Loucy (cell line): ENCODE measurements at regions not wholly inside any gene's neighbourhood (a gene's known extent, or its start where the extent isn't known, plus 50 kb on each side); places are given as distances from the start of the nearest gene placed in this dataset.

Experiments used
- H2AFZ ChIP-seq: fragments of 200-600 bp; sonication (generic); 2 replicates; pipeline ENCODE4 v1.6.0; 2016; ENCODE audit warnings: antibody characterized with exemption, mild to moderate bottlenecking, low read length, moderate library complexity
- H3F3A ChIP-seq: fragments of 200-600 bp; 2 replicates; pipeline ENCODE4 v1.6.0; 2016; ENCODE audit warnings: antibody characterized with exemption, low read depth, mild to moderate bottlenecking
- H3K27me3 ChIP-seq: fragments of 200-600 bp; sonication (generic); 2 replicates; pipeline ENCODE4 v1.6.1; 2014; ENCODE audit warnings: low read length, mild to moderate bottlenecking; ENCODE audit not compliant: insufficient read depth, poor library complexity, severe bottlenecking
- H3K36me3 ChIP-seq: fragments of 200-600 bp; sonication (generic); 2 replicates; pipeline ENCODE4 v1.6.1; 2016; ENCODE audit warnings: low read length; ENCODE audit not compliant: insufficient read depth
- H3K4me1 ChIP-seq: fragments of 200-600 bp; sonication (generic); 2 replicates; pipeline ENCODE4 v1.5.1; 2014; ENCODE audit warnings: low read length, mild to moderate bottlenecking; ENCODE audit not compliant: insufficient read depth, poor library complexity, severe bottlenecking
- H3K4me2 ChIP-seq: fragments of 200-600 bp; sonication (generic); 2 replicates; pipeline ENCODE4 v1.6.0; 2014; ENCODE audit warnings: antibody characterized with exemption, low read length, low read depth, mild to moderate bottlenecking; ENCODE audit not compliant: poor library complexity, severe bottlenecking
- H3K4me3 ChIP-seq: fragments of 200-600 bp; sonication (generic); 2 replicates; pipeline ENCODE4 v1.5.1; 2014; ENCODE audit warnings: low read length, mild to moderate bottlenecking, mixed read lengths; ENCODE audit not compliant: poor library complexity, severe bottlenecking
- H3K79me2 ChIP-seq: fragments of 200-600 bp; sonication (generic); 2 replicates; pipeline ENCODE4 v1.6.1; 2014; ENCODE audit warnings: low read length; ENCODE audit not compliant: insufficient read depth
- H3K9ac ChIP-seq: fragments of 200-600 bp; sonication (generic); 2 replicates; pipeline ENCODE4 v1.6.0; 2014; ENCODE audit warnings: mild to moderate bottlenecking, low read depth, low read length, moderate library complexity; ENCODE audit not compliant: poor library complexity, severe bottlenecking
- H3K9me2 ChIP-seq: fragments of 200-600 bp; sonication (generic); replicated peaks from 2 replicates; pipeline ENCODE4 v1.6.1; 2016; ENCODE audit warnings: low read depth, low read length, mixed read lengths
- H3K9me3 ChIP-seq: fragments of 200-600 bp; sonication (generic); 2 replicates; pipeline ENCODE4 v1.6.1; 2014; ENCODE audit warnings: mild to moderate bottlenecking, antibody characterized with exemption, low read length, low read depth; ENCODE audit not compliant: insufficient read depth
- H4K20me1 ChIP-seq: fragments of 200-600 bp; sonication (generic); 2 replicates; pipeline ENCODE4 v1.6.0; 2014; ENCODE audit warnings: antibody characterized with exemption, low read length, mild to moderate bottlenecking; ENCODE audit not compliant: insufficient read depth, poor library complexity, severe bottlenecking
- CTCF ChIP-seq: fragments of 200-600 bp; sonication (generic); conservative IDR thresholded peaks from 2 replicates; pipeline ENCODE4 v1.5.1; 2014; ENCODE audit warnings: mild to moderate bottlenecking, antibody characterized with exemption, low read length
- EZH2phosphoT487 ChIP-seq: fragments of 200-600 bp; IDR thresholded peaks from 2 replicates; pipeline ENCODE4 v1.6.1; 2018; ENCODE audit warnings: antibody characterized with exemption, mild to moderate bottlenecking, moderate library complexity, borderline replicate concordance

GRCh38 chr2:239727182-239727775 lies 297.9 kb downstream of the NDUFA10 start:
- Histone ChIP-seq H3K4me2 (no peak overlapping the region), H2AFZ (no peak overlapping the region), H3K9me3 (peaks cover 18% of the 10 kb centered on the region; the same call in 1 of the 2 replicates), H3K79me2 (no peaks in the 10 kb centered on the region), H3K4me3 (no peak overlapping the region), H3K9me2 (no peaks in the 10 kb centered on the region), H3K27me3 (no peaks in the 10 kb centered on the region), H3K36me3 (no peaks in the 10 kb centered on the region), H3K4me1 (no peaks in the 10 kb centered on the region), H3F3A (no peaks in the 10 kb centered on the region), H4K20me1 (no peaks in the 10 kb centered on the region), H3K9ac (no peak overlapping the region)
- TF ChIP-seq EZH2phosphoT487 (no peak), CTCF (no peak)

- no peaks in the 10 kb centered on the region for H3K9me2 ChIP-seq
- no peaks in the 10 kb centered on the region for H3F3A ChIP-seq
- H3K9ac ChIP-seq = no peak overlapping the region
- TF ChIP-seq EZH2phosphoT487 (no peak), CTCF (no peak)
- H2AFZ ChIP-seq = no peak overlapping the region
- no peak overlapping the region for H3K4me3 ChIP-seq
- no peaks in the 10 kb centered on the region for H4K20me1 ChIP-seq
- no peaks in the 10 kb centered on the region for H3K79me2 ChIP-seq
- H3K4me1 ChIP-seq = no peaks in the 10 kb centered on the region
- no peaks in the 10 kb centered on the region for H3K27me3 ChIP-seq
- H3K36me3 ChIP-seq = no peaks in the 10 kb centered on the region
- no peak overlapping the region for H3K4me2 ChIP-seq
- H3K9me3 ChIP-seq = peaks cover 14% of the 10 kb centered on the region; the same call in 1 of the 2 replicates
These were observed 298.4 kb downstream of the NDUFA10 start for GRCh38 chr2:239726631-239727181.

GRCh38 chr2:239726091-239726591 lies 299.0 kb downstream of the NDUFA10 start:
- H3K4me1 ChIP-seq = no peaks in the 10 kb centered on the region
- no peaks in the 10 kb centered on the region for H3K27me3 ChIP-seq
- H4K20me1 ChIP-seq = no peaks in the 10 kb centered on the region
- no peaks in the 10 kb centered on the region for H3F3A ChIP-seq
- no peaks in the 10 kb centered on the region for H3K79me2 ChIP-seq
- no peak overlapping the region for H3K4me2 ChIP-seq
- no peaks in the 10 kb centered on the region for H3K36me3 ChIP-seq
- H3K9ac ChIP-seq = no peak overlapping the region
- H2AFZ ChIP-seq = no peak overlapping the region
- peaks cover 12% of the 10 kb centered on the region; the same call in 1 of the 2 replicates for H3K9me3 ChIP-seq
- TF ChIP-seq CTCF = no peak
- TF ChIP-seq EZH2phosphoT487 = no peak
- H3K4me3 ChIP-seq = no peak overlapping the region
- no peaks in the 10 kb centered on the region for H3K9me2 ChIP-seq
